Islet of Langerhans (tissue), 1 donor: ENCODE measurements at regions not wholly inside any gene's neighbourhood (a gene's known extent, or its start where the extent isn't known, plus 50 kb on each side); places are given as distances from the start of the nearest gene placed in this dataset.

Experiments
- FAIRE-seq: peaks from one replicate; lab custom pipeline; 2011; peaks lifted over from hg19 to GRCh38; lab: Jason Lieb, UNC

DNA sequence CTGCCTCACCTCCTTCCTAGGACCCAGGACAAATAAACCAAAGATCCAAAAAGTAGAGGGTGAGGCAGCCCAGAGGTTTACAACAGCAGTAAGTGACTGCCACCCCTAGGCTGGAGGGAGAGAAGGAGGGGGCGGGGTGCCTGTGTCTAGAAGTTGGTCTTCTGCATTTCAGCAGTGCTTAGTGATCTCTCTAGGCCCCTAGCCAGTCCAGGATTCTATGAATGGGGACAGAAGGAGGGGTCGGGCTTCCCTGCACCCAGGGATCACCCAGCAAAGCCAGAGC is 62.8 kb upstream of the KDM7A start:
- FAIRE-seq: no peak

DNA sequence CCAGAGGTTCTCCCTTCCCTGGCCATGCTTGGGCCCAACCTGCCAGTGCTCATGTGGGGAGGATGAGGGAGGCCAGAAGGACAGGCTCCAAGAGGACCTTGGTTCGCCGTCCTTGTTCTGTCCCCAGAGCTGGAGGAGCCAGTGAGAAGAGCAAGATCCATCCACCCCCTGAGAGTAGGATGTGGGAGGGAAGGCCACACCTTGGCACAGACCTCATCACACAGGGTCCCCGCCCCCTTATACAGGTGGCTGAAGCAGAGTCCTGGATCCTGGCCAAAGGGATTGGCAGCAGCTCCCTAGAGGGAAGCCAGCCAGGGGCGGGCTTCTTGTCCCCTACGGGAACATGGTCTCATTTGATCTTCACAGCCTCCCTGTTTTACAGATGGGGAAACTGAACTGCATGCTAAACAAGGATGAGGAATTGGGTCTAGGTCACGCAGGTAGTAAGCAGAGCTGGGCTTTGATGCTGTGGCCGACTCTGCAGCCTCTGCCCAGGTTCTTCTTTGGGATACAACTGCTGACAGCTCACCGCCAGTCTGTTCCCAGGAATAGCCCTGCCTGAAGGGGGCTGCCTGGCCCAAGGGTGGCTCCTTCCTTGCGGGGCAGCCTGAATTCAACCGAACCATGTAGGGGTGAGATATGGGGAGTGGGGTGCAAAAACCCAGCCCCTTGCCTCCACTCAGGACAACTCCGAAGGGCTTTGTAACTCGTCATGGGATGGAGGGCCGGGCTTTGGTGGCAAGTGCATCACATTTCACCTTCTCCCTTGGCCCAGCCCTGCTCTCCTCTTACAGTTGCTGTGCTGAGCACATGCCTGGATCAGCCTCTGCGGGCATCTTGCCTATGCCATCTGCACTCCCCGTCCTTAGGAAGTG is 62.2 kb upstream of the KDM7A start:
- no peak for FAIRE-seq

DNA sequence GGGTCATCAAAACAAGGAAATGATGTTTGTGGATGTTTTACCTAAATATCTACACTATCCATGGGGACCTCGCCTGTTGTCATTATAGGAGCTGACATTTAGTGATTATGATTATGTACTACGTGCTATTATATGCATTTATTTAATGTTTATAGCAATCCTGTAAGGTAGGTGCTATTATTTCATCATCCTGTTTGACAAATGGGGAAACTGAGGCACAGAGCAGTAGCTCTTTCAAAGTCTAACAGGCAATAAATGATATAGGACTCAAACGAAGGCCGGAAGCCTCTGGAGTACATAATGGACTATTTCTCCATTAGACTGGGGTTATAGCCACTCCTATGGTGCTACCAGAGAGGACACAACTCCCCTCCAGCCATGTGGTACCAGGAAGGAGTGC is 60.6 kb upstream of the KDM7A start:
- no peak for FAIRE-seq

DNA sequence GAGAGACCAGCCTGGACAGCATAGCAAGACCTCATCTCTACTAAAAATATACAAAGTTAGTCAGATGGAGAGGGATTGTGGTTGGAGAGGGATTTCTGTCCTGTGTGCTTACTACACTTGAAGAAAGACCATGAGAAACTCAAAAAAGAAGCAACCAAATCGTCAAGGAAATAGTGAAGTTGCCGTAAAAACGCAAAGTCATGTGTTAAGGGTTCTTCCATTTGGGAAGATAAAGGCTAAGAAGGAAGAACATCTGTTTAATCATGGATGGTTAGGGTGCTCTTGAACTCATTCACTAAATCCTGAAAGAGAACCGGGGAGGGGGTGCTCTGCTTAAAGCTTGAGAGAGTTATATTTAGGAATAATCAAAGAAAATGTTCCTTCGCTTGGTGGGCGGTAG is 59.8 kb upstream of the KDM7A start:
- FAIRE-seq: no peak

DNA sequence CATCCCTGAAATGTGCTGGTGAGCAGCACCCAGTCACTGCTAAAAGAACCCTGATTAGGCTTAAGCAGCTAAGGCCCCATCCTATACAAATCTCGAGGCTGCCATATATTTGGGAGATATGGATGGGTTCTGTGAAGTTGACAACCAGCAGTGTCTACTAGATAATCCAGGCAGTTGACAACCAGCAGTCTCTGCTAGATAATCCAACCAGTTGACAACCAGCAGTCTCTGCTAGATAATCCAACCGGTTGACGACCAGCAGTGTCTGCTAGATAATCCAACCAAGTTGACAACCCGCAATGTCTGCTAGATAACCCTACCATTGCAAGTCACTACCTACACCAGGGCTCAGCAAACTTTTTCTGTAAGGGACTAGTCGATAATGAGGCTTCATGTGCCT is 58.3 kb upstream of the KDM7A start:
- FAIRE-seq: no peak

DNA sequence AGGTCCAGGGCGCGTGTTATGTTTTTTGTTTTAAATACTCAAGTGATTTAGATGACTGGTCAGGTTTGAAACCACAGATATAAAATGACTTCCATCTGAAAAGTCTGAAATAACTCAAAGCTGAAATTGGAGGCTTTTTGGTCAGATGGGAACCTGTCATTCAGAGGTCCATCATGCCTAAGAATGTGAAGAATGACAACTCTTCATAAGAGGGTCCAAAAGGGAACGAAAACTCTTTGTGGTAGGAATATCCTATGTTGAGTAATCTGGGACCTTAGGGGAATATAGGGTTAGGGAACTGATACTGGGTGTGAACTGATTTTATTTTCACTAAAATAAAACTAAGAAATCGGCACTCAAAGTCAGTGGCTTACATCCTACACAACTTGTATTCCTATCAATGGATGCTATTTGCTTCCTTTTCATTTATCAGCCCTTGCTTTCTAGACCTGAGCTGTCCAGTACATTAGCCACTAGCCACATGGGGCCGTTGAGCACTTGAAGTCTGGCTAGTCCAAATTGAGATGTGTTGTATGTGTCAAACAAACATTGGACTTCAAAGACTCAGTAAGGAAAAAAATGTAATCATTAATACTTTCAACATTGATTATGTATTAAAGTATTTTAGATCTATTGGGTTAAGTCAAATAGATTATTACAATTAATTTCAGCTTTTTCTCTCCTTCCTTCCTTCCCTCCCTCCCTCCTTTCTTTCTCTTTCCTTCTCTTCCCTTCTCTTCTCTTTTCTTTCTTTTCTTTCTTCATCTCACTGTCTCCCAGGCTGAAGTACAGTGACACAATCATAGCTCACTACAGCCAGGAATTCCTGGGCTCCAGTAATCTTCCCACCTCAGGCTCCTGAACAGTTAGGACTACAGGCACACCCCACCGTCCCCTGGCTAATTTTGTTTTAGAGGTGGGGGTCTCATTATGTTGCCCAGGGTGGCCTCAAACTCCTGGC is 56.5 kb upstream of the KDM7A start:
- no peak for FAIRE-seq

DNA sequence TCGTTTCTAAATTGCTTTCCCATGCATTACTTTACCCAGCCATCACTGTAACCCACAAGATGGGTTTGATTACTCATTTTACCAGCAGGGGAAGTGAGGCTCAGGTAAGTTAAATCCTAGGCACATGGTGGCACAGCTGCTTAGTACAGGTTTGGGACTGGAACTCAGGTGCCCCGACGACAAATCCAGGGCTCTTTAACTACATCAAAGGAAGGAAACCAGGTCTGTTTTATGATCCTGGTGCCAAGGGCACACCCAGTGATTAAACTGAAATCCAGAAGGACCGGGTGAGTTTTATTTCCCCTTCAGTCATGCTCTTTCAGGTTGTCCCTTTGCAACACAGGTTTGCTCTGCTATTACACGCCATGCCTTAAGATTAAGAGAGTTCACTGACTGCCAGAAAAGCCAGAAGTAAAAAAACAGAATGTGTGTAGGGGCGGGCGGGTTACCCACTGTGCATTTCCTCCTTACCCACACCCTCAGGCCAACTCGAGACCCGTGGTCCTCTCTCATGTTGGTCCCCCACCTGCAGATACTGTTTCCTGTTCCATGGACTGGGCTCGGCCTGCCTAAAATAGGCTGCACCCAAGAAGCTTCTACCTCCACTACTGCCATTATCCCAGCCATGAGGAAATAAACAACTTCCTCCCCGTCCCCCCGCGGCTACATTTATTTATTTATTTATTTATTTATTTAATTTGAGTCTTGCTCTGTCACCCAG is 55.1 kb upstream of the KDM7A start:
- FAIRE-seq: no peak

DNA sequence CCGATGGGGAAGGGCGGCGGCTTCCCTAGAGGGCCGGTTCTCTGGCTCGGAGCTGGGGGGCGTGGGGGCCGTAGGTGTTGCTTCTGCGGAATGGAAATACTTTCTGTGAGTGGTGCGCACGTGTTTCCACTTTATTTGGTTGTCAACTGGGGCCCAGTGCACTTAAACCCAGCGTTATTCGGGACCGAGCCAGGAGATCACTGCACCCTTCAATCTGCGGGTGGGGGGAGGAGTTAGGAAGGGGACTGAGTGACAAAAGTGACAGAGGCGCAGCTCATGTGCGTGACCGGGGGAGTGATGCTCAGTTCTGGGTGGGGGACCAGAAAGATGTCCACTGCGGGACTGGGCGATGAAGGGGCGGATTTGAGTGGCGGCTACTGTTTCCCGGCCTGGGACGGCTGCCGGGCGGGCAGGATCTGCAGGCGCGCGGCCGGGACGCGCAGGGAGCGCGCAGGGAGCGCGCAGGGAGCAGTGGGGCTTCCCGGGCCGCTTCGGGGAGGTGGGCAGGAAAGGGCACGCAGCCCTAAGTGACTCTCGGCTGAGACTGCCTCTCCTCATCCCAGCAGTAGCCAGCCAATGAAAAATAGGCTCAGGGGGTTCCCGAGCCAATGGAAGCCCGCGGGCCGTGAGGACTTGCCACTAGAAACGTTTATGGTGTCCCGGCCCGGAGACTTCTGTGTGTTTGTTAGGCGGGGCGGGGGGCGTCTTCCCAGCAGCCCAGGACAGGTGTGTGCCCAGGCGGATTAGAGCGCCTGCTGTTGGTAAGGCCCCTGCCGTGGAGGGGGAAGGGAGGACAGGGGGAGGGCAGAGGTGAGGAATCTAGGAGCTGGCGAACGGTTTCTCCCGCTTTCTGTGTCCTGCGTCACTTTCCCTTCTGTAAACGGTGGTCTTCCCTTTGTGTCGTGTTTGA is 54.3 kb upstream of the KDM7A start:
- FAIRE-seq: no peak

DNA sequence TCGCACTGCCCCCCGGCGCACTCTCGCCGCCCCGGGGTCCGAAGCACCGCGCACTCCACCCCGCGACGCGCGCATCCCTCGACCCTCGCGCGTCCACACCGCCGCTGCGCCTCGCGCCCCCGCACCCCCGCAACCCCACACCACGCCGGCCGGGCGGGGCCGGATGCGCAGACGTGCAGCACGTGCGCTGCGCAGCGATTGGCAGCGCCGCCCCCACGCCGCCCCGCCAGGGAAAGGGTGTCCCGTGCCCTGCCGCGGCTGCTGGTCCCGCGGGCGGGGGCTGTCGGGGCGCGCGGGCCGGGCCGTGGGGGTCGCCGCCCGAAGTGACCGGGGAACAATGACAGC is 53.7 kb upstream of the KDM7A start:
- no peak for FAIRE-seq

DNA sequence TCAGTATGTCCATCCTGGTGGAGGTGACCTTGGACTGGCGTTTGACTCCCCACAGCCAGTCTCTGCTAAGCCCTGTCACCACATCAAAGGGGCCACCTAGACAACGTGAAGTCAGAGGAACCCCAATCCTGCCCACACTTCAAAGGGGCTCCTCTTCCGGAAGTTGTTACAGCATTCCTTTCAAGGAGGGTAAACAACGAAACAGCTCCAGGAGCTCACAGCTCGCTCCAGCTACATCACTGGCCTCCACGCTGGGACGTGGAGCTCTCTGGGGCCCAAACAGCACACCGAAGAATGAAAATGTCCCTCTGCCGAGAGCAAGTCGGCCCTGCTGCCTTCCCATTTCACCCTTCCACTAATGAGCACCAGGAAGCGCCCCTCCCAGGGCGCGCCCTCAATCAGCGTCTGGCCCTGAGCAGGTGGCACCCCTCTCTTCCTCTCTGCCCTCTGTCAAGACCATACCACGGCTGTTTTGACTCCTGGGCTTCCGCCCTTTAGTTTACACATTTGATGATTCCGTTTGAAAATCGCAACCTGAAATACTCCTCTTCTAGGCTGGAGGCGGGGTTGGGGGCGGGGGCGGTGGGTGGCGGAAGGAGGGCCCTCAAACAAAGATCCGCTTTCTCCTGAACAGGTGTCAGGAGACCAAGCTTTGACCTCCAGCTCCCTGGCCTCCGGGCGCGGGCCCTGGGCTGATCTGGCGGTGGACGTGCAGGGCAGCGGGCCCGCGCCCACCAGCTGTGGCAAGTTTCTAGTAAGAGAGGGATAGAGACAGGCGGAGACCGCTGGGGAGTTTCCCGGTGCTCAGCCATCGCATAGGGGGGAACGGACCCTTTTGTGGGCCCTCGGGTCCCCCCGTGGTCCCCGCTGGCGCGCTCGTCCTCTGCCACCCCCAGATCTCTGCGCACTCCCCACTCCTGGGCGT is 53.1 kb upstream of the KDM7A start:
- FAIRE-seq: no peak

DNA sequence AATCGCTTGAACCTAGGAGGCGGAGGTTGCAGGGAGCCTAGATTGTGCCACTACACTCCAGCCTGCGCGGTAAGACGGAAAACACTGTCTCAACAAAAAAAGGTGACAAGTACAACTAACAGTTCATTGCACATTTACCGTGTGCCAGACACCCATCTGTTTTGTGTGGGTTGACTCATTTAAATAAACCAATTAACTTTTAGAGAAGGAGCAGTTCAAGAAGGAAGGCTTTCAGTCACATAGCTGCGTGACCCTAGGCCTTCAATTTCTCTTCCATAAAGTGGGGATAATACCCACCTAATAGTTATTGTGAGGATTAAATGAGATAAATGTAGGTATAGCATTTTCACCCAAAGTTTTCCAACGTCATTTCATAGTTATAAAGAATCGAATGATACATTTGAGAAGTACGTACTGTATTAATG is 52.3 kb upstream of the KDM7A start:
- no peak for FAIRE-seq
